ENCODE measurements at regions not wholly inside any gene's neighbourhood (a gene's known extent, or its start where the extent isn't known, plus 50 kb on each side); places are given as distances from the start of the nearest gene placed in this dataset.

GRCh38 chr12:33052141-33053051 lies 155.8 kb upstream of the PKP2 start:
- CTCF ChIA-PET (ENCODE audit: low intra/inter-chr PET ratio) = no interaction called here
- WGBS (ENCODE audit: insufficient coverage, low coverage, missing lambda C conversion rate) = 11% methylated on average over 32 of the region's 41 CpGs

More at GRCh38 chr12:33052141-33053051, 155.8 kb upstream of the PKP2 start:
- no peak overlapping the region for H2AFZ ChIP-seq (ENCODE audit: low read depth, low read length)
- no peaks in the 10 kb centered on the region for H3K36me3 ChIP-seq (ENCODE audit: control insufficient read depth, insufficient read depth, low read length)
- intact Hi-C loops (cut with micrococcal nuclease) = no loop called here
- no peaks in the 10 kb centered on the region for H3K9me1 ChIP-seq (ENCODE audit: control insufficient read depth, insufficient read depth, low read length)
- H3K4me1 ChIP-seq (replicated peaks in 1 of 2; ENCODE audit: control insufficient read depth in 2 of 2, insufficient read depth in 2 of 2, low read length in 2 of 2) = peaks cover 0 to 9% of the 10 kb centered on the region in 2 experiments; a peak in 2 of 5 replicates
- in situ Hi-C loops (cut with MboI) = no loop called here
- H3K9ac ChIP-seq (ENCODE audit: insufficient read depth in 1 of 2, low read depth in 2 of 2, low read length in 2 of 2) = no peak overlapping the region
- no TSS peak for BruUV-seq (replicated peaks)
- ATAC-seq = no peak
- H3K27me3 ChIP-seq (ENCODE audit: control insufficient read depth in 2 of 2, insufficient read depth in 2 of 2, low read length in 2 of 2) = no peaks in the 10 kb centered on the region
- no peaks in the 10 kb centered on the region for H4K20me1 ChIP-seq (replicated peaks; ENCODE audit: control insufficient read depth, insufficient read depth, low read length)
- H3K79me2 ChIP-seq (ENCODE audit: control insufficient read depth, insufficient read depth, low read length) = no peaks in the 10 kb centered on the region
- POLR2A ChIA-PET = interaction anchor here (1.0 kb wide), 1 partner anchor 11 kb away, joined by 3 read pairs; no protein-coding TSS in a partner anchor
- no peak for TF ChIP-seq ZFPM2 (CRISPR knock-in tag; IDR thresholded peaks at IDR 0.05)
- TF ChIP-seq KLF16 (IDR thresholded peaks at IDR 0.05) = no peak
- no peak for TF ChIP-seq ZBTB43 (CRISPR knock-in tag; IDR thresholded peaks at IDR 0.05)
- no peak for TF ChIP-seq TCF7 (IDR thresholded peaks at IDR 0.05; ENCODE audit: borderline replicate concordance)
- no peak for TF ChIP-seq YY1 (IDR thresholded peaks at IDR 0.05; ENCODE audit: borderline replicate concordance in 1 of 3, control insufficient read depth in 1 of 3, extremely low read depth in 1 of 3, insufficient read depth in 3 of 3, insufficient read length in 1 of 3, insufficient replicate concordance in 2 of 3, low read depth in 1 of 3, low read length in 2 of 3)
- no peak for TF ChIP-seq XRCC4 (IDR thresholded peaks at IDR 0.05; ENCODE audit: extremely low read depth, insufficient read depth, insufficient read length)
- TF ChIP-seq CREB3 (tag; conservative IDR thresholded peaks at IDR 0.05; ENCODE audit: low read depth) = no peak
- TF ChIP-seq GTF2E2 (tag; IDR thresholded peaks at IDR 0.05) = no peak
- TF ChIP-seq RBM22 (IDR thresholded peaks at IDR 0.05; ENCODE audit: low read depth, low read length, poor library complexity, severe bottlenecking) = no peak
- TF ChIP-seq FUS (optimal IDR thresholded peaks at IDR 0.05; ENCODE audit: low read depth, low read length) = no peak
- TF ChIP-seq CCAR2 (IDR thresholded peaks at IDR 0.05; ENCODE audit: low read depth, low read length) = no peak
- no peak overlapping the region for H3K27ac ChIP-seq (ENCODE audit: extremely low read depth, low read depth, low read length)
- DNase-seq (ENCODE audit: extremely low read depth in 1 of 4, low spot score in 3 of 4) = no peak
- FAIRE-seq = no peak
- no peak overlapping the region for H3K4me3 ChIP-seq
- no peaks in the 10 kb centered on the region for H3K9me3 ChIP-seq (replicated peaks; ENCODE audit: control insufficient read depth, insufficient read depth, low read depth, low read length)
- no peak overlapping the region for H3K4me2 ChIP-seq (ENCODE audit: insufficient read depth, low read length)

Data from K562 (cell line).